CD4-positive, alpha-beta T cell treated with Interferon alpha-2 for 1 hour (primary cell): ENCODE measurements at regions not wholly inside any gene's neighbourhood (a gene's known extent, or its start where the extent isn't known, plus 50 kb on each side); places are given as distances from the start of the nearest gene placed in this dataset.

Source experiments
- DNase-seq, 2 donors: peaks; one replicate each; pipeline ENCODE4 v3.0.0-alpha.2; 2020 to 2022

DNA sequence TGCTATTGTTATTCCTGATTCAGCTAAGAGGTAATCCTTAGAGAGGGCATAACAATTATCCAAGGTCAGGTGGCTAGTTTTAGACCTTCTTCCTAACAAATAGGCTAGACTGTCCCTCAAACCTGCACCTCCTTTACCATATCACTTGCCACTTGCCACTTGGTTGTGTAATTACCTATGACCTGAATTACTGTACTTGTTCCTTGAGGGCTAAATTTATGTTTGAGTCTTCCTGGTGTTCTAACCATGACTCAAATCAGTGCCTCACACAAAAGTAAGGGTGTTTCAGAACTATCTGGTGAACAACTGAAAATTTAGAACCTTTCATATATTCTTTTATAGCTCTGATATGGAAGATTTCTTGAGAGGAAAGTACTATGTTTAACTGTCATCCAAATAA, 365.8 kb upstream of the SEMA6D start:
- no peak for DNase-seq

DNA sequence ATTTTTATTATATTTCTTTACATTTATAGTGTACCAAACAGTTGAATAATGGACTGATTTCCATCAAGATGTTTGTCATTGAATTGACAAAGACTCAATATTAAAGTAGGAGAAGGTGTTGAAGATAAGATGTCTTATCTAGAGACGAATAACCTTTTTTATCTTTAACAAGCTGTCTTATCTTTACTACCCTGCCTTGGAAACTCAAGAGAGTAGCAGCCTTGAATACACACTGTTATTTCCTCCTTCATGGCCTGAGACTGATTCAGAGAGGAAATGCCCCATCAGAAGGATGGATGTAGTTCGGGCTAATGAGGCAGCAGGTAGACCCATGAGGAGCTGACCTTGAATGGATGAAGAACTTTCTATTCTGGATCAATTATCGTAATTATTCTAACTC, 365.1 kb upstream of the SEMA6D start:
- no peak for DNase-seq

DNA sequence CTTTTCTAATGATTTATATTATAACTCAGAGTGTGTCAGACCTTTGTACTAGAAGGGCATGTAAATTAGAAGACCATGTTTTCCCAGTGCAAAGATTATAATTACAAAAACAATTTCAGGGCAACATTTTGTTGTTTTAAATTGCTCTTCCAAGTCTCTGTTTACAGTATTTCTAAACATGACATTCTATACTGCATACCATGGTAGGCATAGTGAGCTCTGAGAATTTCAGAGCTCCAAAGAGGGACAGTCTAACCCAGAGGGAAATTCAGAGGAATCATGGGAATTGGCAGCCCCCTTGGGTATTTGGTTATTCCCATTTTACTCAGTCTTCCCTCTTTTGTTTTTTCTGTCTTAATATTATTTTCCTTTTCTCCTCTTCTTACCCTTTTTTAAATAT, 361.5 kb upstream of the SEMA6D start:
- no peak for DNase-seq

DNA sequence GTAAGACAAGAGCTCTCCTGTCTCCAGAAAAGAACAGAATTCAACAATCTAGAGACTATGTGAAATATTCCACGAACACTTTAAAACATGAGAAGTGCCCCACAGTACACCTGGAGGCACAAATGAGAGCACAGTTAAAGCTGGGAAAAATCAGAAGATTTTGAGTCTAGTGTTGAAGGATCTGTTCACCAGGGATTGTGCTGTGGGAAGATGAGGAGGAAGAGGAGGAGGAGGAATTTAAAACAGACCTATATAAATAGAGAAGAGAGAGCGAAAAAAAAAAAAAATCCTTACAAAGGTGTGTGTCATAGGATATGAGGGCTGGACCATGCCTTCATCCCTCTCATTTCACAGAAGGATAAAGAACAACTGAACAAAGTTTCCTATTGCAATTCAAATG, 361.0 kb upstream of the SEMA6D start:
- DNase-seq: no peak

DNA sequence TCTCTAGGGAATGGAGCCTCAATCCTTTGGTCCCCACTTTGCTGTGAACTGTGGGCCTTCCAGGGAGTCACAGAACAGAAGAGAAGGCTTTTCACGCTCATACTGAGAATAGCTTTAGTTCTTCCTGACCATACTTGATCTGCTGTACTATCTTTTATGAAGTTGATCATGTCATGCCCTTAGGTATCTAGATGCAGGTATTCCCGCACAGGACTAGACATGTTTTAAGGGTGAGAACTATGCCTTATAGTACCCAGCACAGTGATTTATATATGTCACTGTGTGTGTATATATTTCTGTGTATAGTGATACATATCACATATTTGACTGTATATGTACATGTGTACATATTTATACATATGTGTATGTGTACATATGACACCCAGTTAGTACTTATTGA, 358.4 kb upstream of the SEMA6D start:
- DNase-seq: no peak

DNA sequence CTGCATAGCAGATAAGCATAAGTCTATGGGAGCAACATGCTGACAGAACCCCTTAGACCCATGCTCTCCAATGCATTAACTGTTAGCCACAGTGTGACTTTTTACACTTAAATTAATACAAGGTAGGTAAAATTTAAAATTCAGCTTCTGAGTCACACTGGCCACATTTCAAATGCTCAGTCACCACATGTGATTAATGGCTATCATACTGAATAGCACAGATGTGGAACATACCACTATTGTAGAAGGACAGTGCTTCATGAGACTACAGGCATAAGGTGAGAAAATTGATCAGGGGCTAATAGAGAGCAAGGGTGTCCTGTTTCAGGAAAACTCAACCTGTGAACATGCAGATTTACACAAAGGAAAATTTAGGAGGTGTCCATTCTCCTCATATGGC, 357.0 kb upstream of the SEMA6D start:
- no peak for DNase-seq

DNA sequence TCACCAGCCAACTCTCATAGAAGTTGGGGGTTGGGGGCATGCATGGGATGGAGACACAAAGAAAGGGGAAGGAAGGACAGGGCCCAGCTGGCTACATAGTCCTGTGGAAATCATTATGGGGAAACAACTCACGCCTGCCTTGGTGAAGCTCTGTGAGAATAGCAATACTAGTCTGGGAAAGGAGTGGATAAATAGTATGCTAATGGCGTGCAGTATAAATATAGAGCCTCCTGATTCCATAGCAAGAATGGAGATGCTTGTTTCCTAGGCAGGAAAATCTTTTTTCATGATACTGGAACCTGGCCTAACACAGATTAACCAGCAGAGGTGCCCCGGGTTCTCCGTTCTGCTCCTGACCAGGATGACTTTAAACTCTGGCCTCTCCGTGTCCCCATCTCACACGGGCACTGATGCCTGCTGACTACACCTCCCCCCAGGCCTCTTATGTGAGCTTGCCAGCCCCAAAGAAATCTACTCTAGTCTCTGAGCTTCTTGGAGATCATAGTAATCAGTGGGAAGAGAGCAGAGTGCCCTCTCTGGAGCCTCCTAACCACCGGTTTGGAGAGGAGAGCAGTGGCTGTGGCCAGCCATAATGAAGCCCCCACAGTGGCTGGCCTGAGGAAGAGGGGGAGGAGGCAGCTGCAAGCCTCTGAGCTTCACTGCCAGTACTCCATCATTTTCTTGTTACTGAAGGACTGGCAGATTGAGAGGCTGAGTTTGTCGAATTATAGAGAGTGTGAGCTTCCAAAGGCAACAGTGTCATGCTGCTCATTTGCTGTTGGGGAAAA, 355.0 kb upstream of the SEMA6D start:
- DNase-seq: no peak

DNA sequence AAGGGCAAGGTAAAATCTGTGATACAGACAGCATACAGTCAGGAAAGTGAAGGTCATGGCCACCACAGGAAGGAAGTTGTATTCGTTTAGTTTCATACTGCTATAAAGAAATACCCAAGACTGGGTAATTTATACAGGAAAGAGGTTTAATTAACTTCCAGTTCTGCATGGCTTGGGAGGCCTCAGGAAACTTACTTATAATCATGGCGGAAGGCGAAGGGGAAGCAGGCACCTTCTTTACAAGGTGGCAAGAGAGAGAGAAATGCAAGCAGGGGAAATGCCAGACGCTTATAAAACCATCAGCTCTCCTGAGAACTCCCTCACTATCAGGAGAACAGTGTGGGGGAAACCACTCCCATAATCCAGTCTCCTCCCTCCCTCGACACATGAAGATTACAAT, 353.7 kb upstream of the SEMA6D start:
- DNase-seq: no peak

DNA sequence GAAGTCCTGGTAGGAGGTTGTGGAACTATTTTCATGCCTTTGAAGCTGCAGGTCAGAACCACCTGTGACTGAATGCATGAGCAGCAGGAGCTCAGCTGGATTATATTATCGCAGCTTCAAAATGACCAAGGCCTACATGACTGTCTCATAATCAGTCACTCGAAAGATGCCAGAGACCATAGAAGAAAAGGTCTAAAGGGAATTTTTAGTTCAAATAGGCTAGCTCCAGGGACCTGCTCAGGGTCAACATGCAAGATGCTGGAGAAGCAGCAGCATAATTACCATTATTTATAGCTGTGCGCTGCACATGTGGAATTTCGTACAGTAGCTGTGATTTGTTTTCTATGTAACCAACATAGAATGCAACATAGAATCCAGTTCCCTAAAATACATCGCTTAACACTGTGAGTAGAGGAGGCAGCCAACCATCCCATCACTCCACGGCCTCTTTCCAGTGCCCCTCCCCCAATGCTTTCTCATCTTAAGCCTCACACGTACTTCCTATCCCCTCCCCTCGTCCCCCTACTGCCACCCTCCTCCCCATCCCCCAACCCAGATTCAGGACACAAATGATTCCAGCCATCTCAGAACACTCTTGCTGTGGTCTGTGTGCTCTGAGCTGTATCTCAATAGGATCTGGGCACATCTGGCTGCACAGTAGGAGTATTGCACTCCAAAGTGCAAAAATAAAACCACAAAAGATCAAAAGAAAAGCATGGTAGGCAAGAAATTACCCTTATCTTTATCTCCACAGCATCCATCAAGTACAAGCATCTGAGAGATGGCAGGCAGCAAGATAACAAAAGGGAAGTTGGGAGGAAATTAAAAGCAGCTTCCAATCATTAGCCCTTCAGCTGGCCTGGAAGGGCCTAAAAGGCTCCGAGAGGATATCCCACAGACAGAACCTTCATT, 352.8 kb upstream of the SEMA6D start:
- no peak for DNase-seq

DNA sequence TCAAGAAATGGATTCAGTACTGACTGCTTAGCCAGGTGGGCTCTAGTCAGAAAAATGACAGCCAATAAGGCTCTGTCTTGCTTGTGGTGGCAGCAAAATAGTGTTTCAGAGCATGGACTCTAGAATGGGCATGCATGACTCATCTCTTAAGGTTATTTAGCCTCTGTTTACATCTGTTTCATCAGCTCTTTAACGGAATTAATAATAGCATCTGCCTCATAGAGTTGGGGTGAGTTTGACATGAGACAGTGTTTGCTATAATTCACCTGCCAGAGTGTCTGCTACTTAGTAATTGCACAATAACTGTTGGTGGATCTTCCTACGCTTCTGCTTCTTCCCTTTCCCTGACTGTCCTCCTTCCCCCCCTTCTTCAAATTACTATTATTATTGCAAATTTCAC, 350.4 kb upstream of the SEMA6D start:
- DNase-seq: no peak

DNA sequence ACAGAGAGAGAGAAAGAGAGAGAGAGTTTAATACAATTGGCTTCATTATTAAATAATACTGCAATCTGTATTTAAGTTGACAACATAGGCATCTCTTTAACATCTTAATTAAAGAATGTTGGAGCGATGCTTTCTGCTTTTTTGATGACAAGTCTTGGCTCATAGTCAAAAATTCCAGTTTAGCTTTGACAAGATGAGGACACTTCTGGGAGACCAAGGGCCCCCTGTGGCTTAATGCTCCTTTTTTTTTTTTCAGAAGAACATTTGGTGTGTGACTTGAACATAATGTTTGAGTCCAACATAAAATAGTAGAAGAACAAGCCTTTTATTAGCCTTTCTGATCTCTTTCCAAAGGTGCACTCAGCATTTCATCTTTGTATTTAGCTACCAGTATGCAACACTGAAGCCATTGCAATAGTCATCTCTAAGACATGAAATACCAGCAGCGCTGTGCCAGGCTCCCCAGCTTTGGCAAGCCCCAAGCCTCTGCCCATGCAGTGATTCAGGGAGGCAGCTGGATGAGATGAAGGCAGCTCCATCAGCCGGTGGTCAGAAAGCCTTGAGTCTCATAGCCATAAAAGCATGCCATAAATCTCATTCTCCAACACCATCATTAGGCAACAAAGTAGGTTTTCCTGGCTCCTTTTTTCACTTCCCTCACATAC, 349.4 kb upstream of the SEMA6D start:
- DNase-seq: no peak

DNA sequence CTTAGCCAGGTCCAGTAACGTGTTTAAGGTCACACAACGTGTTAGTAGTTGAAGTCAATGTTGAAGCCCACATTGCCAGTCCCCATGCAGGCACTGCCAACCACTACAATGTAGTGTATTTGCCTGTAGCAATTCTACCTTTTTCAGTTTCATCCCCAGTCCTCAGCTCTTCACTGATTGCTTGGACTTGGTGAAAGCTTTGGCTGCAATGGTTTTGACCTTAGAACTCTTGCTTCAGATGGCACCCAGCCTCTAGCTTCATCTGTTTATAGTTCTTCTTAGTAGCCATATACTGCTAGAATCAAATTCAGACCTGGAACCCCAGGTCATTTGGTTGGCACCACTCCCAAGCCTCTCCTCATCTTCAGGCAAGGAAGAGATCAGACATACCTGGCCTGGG, 345.4 kb upstream of the SEMA6D start:
- no peak for DNase-seq

DNA sequence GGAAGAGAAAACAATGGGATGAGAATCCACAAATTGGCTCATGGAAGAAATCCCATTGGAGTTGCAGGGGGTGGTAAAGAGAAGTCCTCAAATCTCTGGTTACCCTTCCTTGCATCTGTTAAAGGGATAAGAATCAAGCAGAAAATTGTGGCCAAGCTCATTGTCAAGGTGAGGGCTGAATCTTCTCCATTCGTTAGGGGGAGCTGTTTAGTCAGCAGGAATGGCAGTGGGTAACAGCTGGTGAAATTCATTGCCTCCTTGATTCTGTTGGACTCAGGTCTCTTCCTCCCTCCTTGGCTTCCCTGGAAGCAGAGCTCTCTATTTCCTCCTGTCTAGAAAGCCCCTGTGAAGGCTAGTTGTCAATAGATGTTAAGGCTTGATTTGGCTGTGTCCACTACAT, 343.1 kb upstream of the SEMA6D start:
- no peak for DNase-seq

DNA sequence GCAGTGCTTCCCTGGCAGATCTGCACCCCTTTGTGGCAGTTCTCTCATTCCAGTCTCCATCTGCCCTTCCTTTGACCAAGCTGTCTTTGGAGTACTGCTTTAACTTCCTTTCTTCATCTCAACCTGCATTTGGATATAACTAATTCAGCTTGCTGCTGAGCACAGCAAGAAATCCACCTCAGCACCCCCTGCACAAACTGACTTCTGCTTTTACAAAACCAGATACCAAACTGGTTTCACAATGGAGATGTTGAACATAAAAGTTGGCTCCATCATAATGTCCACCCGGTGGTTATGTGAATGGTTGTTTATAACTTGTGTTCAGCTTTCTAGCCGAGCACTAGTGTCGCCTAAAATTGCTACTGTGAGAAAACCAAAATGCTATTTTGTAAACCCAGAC, 341.1 kb upstream of the SEMA6D start:
- DNase-seq: no peak

DNA sequence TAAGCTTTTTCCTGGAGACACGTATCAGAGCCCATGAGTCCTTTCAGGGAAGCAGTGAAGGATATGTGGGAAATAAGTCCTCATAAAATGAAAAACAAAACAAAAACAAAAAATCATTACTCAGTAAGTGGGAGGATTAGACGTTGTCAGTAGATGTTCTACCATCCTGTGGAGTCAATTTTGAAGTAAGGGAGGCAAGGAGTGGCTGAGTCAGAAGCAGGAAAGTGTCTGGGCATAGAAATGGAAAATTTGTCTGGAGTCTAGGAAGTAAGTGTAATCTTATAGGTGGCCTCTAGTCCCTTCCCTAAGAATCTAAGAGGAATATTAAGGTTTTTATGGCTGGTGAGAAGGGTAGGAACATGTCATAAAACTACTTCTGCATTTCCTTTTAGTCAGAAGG, 339.8 kb upstream of the SEMA6D start:
- DNase-seq: no peak

DNA sequence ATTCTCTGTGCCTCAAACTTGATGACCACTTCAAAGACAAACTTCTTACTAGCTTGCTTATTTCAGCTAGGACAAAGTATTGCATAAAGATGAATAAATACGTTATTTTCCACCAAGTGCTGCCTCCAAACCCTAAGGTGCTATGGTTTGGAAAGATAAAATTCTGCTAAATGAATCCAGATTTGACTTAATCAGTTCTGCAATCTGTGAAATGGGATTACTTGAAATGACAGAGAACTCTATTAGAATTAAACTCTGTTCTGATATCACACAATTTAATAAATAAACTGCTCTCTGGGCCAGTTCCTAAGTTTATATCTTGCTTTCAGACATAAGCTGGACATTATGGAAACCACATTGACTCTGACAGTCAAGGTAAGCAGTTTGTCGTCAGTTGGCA, 338.8 kb upstream of the SEMA6D start:
- no peak for DNase-seq

DNA sequence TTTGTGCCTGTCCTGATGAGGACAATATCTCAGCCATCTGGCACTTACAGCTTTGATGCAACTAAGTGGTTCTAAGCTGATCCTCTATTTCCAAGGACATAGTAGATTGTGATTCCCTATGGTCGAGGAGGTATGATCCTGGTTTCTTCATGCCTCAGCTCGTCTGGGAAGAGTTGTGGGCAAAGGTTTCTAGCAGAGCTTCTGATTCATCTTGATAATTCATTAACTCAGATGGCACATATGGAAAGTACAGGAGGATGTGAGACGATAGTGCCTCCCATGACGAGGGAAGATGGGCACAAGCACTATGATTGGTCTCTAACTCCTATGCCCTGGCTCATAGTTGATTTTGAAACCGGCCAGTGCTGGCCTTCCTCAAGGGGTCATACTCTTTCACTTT, 334.2 kb upstream of the SEMA6D start:
- no peak for DNase-seq

DNA sequence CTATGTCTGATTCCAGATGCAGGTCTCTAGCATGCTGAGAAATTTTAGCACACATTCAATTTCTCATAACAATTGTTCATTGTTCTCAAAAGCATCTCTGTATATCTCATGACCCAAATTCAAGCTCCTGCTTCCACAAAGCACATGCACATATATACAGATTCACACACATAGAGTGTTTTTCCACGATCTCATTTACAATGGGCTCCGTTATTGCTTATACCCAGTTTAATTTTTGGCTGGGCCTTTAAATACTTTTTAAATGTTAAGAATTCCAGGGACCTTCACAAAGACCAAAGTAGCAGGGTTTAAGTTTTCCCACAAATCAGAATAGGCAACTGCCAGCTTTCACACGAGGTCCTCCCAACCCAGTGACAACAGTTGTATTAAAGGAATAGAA, 333.5 kb upstream of the SEMA6D start:
- DNase-seq: no peak

DNA sequence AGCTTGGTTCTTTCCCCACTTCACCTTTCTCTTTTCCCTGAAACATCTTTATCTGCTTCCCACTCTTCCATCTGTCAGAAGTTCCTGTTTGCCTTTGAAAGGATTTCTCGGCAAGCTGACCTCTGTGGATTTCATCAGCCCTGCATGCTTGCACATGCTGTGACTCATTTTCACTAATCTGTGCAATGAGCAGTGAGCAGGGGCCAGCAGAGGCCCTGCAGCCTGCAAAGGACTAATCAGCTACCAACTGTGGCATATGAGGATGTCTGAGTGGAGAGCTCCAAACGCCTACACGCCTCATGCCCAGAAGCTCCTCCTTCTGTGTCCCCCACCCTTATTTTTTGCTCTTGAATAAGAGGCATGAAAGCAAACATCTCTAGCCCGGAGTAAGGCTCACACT, 333.0 kb upstream of the SEMA6D start:
- no peak for DNase-seq

DNA sequence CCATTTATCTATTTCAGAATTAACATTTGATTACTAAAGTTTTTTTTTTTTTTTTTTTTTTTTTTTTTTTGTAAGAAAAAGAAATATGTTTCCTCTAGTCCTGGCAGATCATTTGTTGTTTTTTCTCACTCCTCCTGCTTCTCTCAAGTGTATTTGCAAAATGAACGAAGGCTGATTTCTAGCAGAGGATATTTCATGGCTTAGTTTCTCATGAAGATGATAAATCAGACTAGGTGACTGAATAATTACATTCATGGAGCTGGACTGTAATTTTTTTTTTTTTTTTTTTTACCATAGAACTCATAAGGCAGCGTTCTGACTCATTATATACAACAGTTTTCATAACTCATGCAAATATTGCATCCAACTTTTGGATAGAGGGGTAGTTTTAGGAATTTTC, 332.5 kb upstream of the SEMA6D start:
- DNase-seq: no peak

DNA sequence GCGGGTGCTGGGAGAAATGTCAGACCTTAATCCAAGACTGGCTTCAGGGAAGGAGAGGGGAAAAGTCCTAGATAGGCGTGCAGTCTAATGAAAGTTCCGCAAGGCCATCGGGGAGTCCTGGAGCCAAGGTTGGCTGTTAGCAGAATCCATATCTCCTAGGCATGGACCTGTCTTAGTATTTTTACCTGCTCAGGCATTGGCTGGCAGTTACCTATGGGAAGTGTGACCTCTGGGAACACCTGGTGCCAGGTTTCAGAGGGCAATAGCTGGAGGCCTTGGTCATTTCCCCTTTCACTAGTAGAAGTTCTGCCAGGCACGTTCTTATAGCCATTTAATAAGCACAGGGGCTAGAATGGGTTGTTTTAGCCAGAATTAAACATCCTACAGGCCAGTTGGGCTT, 330.8 kb upstream of the SEMA6D start:
- DNase-seq: no peak

DNA sequence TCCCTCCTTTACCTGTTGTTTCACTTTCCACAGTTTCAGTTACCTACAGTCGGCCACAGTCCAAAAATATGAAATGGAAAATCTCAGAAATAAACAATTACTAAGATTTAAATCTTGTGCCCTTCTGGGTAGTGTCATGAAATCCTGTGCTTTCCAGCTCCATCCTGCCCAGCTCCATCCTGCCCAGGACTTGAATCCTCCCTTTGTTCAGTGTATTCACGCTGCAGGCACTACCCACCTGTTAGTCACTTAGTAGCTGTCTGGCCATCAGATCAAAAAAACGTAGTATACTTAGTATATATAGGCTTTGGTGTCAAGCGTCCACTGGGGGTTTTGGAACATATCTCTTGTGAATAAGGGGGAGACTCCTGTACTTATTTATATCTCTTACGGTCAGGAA, 329.0 kb upstream of the SEMA6D start:
- DNase-seq: no peak

DNA sequence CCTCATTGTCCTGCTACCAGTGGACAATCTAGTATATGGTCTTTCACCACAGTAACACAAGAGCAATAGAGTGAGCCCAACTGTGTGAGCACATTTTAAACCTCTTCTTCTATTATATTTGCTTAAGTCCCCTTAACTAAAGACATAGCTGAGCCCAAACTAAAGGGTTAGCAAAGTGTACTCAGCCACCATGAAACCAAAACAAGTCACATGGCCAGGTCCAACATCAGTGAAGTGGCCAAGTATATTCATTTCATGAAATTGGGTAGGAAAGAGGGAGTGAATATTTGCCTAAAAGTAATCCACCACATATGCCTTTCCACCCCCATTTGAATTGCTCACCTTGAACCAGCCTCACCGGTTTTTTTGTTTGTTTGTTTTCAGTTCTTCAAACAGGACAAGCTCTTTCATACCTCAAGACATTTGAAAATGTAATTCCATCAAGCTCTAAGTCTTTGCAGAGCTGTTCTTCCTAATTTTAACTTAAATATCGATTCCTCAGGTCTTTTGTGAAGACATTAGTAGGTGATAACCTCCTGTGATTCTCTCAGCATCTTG, 327.0 kb upstream of the SEMA6D start:
- DNase-seq: no peak
